Endodermal cell (in vitro differentiated cells): ENCODE measurements at regions not wholly inside any gene's neighbourhood (a gene's known extent, or its start where the extent isn't known, plus 50 kb on each side); places are given as distances from the start of the nearest gene placed in this dataset.

ENCODE experiments used
- DNase-seq: peaks from one replicate; pipeline ENCODE4 v3.0.0-alpha.2; 2017
- H3K27ac ChIP-seq: 2 replicates; pipeline ENCODE4 v1.5.1; 2013; ENCODE audit warnings: mild to moderate bottlenecking, low read depth, low read length, moderate library complexity
- H3K27me3 ChIP-seq: 2 replicates; pipeline ENCODE4 v1.6.1; 2013; ENCODE audit warnings: mild to moderate bottlenecking, low read length, moderate library complexity; ENCODE audit not compliant: insufficient read depth, control insufficient read depth, poor library complexity, severe bottlenecking
- H3K36me3 ChIP-seq: 2 replicates; pipeline ENCODE4 v1.7.0; 2013; ENCODE audit warnings: mild to moderate bottlenecking, low read length, moderate library complexity; ENCODE audit not compliant: control insufficient read depth, insufficient read depth
- H3K4me1 ChIP-seq: one replicate; pipeline ENCODE4 v1.7.0; 2013; ENCODE audit warnings: low read length; ENCODE audit not compliant: control insufficient read depth, insufficient read depth
- H3K4me3 ChIP-seq: 2 replicates; pipeline ENCODE4 v1.5.1; 2013; ENCODE audit warnings: mild to moderate bottlenecking, low read length, moderate library complexity
- H3K9ac ChIP-seq: 2 replicates; pipeline ENCODE4 v1.6.1; 2013; ENCODE audit warnings: mild to moderate bottlenecking, low read length, moderate library complexity; ENCODE audit not compliant: poor library complexity, severe bottlenecking; ENCODE audit errors: extremely low read depth
- H3K9me3 ChIP-seq: 2 replicates; pipeline ENCODE4 v1.6.1; 2013; ENCODE audit warnings: mild to moderate bottlenecking, low read length, moderate library complexity; ENCODE audit not compliant: control insufficient read depth
- H3K27ac Mint-ChIP-seq: 2 replicates; pipeline ENCODE4 v1.8.0; 2020; ENCODE audit warnings: mixed read lengths
- H3K27me3 Mint-ChIP-seq: 2 replicates; pipeline ENCODE4 v1.8.0; 2021; ENCODE audit warnings: mild to moderate bottlenecking, mixed read lengths; ENCODE audit not compliant: insufficient read depth
- H3K36me3 Mint-ChIP-seq: 2 replicates; pipeline ENCODE4 v1.8.0; 2020; ENCODE audit warnings: low read depth, mixed read lengths
- H3K4me1 Mint-ChIP-seq: 2 replicates; pipeline ENCODE4 v1.8.0; 2020; ENCODE audit warnings: mixed read lengths
- H3K4me3 Mint-ChIP-seq: 2 replicates; pipeline ENCODE4 v1.8.0; 2020; ENCODE audit warnings: mild to moderate bottlenecking, moderate library complexity, mixed read lengths
- H3K9me3 Mint-ChIP-seq: 2 replicates; pipeline ENCODE4 v1.8.0; 2020; ENCODE audit warnings: mild to moderate bottlenecking, mixed read lengths
- WGBS, 2 experiments: methylation state at CpG; one replicate each; pipeline versions ENCODE4 v1.1.5 to v1.1.7; 2013; ENCODE audit warnings: missing lambda C conversion rate in 2 of 2, mixed read lengths in 1 of 2; ENCODE audit not compliant: insufficient coverage in 1 of 2, insufficient read length in 1 of 2; 5-methylcytosine and 5-hydroxymethylcytosine counted together
- TF ChIP-seq, protein P1 (sequence below): fragments of 200-600 bp; sonication (generic); conservative IDR thresholded peaks from 2 replicates; pipeline ENCODE4 v1.5.0; 2021; ENCODE audit warnings: antibody characterized with exemption, mild to moderate bottlenecking

DNA sequence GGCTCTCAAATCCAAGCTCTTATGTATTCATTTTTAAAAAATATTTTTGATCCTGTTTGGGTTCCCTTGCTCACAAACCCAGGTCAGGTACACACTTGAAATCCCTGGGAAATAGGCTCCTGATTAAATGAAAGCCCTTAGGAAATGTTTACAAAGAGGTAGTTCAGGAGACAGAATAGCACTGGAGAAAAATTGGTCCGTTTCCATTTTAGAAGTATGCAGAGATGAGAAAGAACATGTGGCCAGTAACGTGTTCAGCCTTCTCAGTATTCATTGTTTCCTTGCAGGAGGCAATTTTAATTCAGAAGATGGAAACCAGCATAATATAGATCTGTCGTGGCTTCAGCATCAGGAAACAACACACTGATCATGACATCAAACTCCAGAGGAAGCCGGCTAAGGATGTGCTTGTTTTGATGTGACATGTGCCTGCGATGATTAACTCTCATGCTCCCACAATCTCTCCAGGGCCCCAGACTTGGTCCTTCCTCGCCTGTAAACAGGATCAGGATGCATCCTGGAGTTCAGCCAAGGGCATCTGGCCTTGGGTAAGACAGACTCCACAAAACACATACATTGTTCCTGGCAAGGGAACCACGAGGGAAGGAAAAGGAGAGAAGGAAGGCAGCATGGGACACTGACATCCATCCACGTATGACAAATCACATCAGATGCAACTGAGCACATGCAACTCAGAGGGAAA, 350.5 kb upstream of the THBS1 start:
- Histone ChIP-seq H3K4me1 (no peaks in the 10 kb centered on the region), H3K27me3 (no peaks in the 10 kb centered on the region), H3K9ac (no peak overlapping the region), H3K27ac (no peak overlapping the region), H3K9me3 (no peaks in the 10 kb centered on the region), H3K4me3 (no peak overlapping the region), H3K36me3 (no peaks in the 10 kb centered on the region)
- no peak overlapping the region for H3K27ac Mint-ChIP-seq
- DNase-seq: peak; percentile 45
- H3K27me3 Mint-ChIP-seq: no peaks in the 10 kb centered on the region
- H3K36me3 Mint-ChIP-seq: no peaks in the 10 kb centered on the region
- TF ChIP-seq, protein P1, sequence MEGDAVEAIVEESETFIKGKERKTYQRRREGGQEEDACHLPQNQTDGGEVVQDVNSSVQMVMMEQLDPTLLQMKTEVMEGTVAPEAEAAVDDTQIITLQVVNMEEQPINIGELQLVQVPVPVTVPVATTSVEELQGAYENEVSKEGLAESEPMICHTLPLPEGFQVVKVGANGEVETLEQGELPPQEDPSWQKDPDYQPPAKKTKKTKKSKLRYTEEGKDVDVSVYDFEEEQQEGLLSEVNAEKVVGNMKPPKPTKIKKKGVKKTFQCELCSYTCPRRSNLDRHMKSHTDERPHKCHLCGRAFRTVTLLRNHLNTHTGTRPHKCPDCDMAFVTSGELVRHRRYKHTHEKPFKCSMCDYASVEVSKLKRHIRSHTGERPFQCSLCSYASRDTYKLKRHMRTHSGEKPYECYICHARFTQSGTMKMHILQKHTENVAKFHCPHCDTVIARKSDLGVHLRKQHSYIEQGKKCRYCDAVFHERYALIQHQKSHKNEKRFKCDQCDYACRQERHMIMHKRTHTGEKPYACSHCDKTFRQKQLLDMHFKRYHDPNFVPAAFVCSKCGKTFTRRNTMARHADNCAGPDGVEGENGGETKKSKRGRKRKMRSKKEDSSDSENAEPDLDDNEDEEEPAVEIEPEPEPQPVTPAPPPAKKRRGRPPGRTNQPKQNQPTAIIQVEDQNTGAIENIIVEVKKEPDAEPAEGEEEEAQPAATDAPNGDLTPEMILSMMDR: no peak
- H3K4me1 Mint-ChIP-seq: peaks cover 1% of the 10 kb centered on the region
- H3K4me3 Mint-ChIP-seq: no peak overlapping the region
- H3K9me3 Mint-ChIP-seq: no peaks in the 10 kb centered on the region
- WGBS, 2 experiments: 87 to 93% methylated on average over 3 to 8 of the region's 8 CpGs

- peaks cover 1% of the 10 kb centered on the region for H3K4me1 Mint-ChIP-seq
- Histone ChIP-seq H3K4me1 (no peaks in the 10 kb centered on the region), H3K4me3 (no peak overlapping the region), H3K9me3 (no peaks in the 10 kb centered on the region), H3K27me3 (no peaks in the 10 kb centered on the region), H3K9ac (no peak overlapping the region), H3K27ac (no peak overlapping the region), H3K36me3 (no peaks in the 10 kb centered on the region)
- no peak overlapping the region for H3K27ac Mint-ChIP-seq
- no peak for DNase-seq
- no peaks in the 10 kb centered on the region for H3K27me3 Mint-ChIP-seq
- TF ChIP-seq, protein P1: no peak
- H3K4me3 Mint-ChIP-seq: no peak overlapping the region
- no peaks in the 10 kb centered on the region for H3K9me3 Mint-ChIP-seq
- WGBS, 2 experiments: 92% methylated on average over 1 of the region's 1 CpG; no CpG with 5 or more reads in 1 of the 2 experiments
- H3K36me3 Mint-ChIP-seq: no peaks in the 10 kb centered on the region
Measured at GRCh38 chr15:39230908-39231285, 350.0 kb upstream of the THBS1 start.

DNA sequence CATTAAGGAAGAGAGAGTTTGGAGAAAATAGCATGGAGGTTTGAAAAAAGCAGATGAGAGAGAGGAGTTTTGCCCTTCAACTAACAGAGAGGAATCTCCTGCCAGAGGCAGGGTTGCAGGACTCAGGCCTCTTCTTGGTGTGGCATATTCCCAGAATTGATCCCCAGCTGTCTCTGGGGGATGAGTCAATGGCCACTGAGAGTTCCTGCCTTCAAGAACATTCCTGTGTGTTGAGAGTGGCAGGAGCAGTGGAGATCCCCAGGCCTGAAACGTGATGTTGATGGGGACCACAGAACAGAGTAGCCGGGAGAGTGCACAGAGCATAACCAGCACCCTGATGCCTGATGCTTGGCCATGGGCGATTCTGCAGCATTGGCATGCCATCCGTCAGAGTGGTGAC, 348.4 kb upstream of the THBS1 start:
- TF ChIP-seq, protein P1: no peak
- Mint-ChIP-seq H3K9me3 (no peaks in the 10 kb centered on the region), H3K4me3 (no peak overlapping the region), H3K27ac (no peak overlapping the region), H3K27me3 (no peaks in the 10 kb centered on the region), H3K4me1 (peaks cover 2% of the 10 kb centered on the region), H3K36me3 (no peaks in the 10 kb centered on the region)
- Histone ChIP-seq H3K4me1 (no peaks in the 10 kb centered on the region), H3K4me3 (no peak overlapping the region), H3K36me3 (no peaks in the 10 kb centered on the region), H3K27me3 (no peaks in the 10 kb centered on the region), H3K27ac (no peak overlapping the region), H3K9ac (no peak overlapping the region), H3K9me3 (no peaks in the 10 kb centered on the region)
- DNase-seq: no peak
- WGBS, 2 experiments: 79 to 90% methylated on average over 3 to 4 of the region's 4 CpGs
